K562 (cell line): ENCODE measurements at regions not wholly inside any gene's neighbourhood (a gene's known extent, or its start where the extent isn't known, plus 50 kb on each side); places are given as distances from the start of the nearest gene placed in this dataset.

ENCODE experiments used
- BACH1 ChIP-seq: fragments of 200-800 bp; sonication (Bioruptor generic); IDR thresholded peaks from 2 replicates; pipeline ENCODE4 v1.6.1; 2016; ENCODE audit warnings: missing genetic modification characterization, missing compliant biosample characterization
- FOXK1 ChIP-seq: sonication (generic); formaldehyde crosslinking; IDR thresholded peaks from 2 replicates; pipeline ENCODE4 v1.8.0; 2022; ENCODE audit warnings: missing genetic modification reagents, mild to moderate bottlenecking, borderline replicate concordance
- POLR3G ChIP-seq: IDR thresholded peaks from 2 replicates; pipeline ENCODE4 v1.6.1; 2011; ENCODE audit not compliant: insufficient read length, insufficient replicate concordance; ENCODE audit errors: extremely low read depth
- SNIP1 ChIP-seq: fragments of 450-650 bp; IDR thresholded peaks from 2 replicates; pipeline ENCODE4 v1.7.1; 2017; ENCODE audit warnings: low read depth, mild to moderate bottlenecking
- TF ChIP-seq, protein P1 (sequence below): fragments of 450-650 bp; formaldehyde crosslinking; conservative IDR thresholded peaks from 2 replicates; pipeline ENCODE4 v1.4.0; 2022; ENCODE audit warnings: mild to moderate bottlenecking, missing genetic modification characterization
- TF ChIP-seq, protein P2 (sequence below): fragments of 250-450 bp; sonication (Bioruptor Pico); IDR thresholded peaks from 2 replicates; pipeline ENCODE4 v1.4.0; 2020; ENCODE audit warnings: mild to moderate bottlenecking, moderate library complexity

DNA sequence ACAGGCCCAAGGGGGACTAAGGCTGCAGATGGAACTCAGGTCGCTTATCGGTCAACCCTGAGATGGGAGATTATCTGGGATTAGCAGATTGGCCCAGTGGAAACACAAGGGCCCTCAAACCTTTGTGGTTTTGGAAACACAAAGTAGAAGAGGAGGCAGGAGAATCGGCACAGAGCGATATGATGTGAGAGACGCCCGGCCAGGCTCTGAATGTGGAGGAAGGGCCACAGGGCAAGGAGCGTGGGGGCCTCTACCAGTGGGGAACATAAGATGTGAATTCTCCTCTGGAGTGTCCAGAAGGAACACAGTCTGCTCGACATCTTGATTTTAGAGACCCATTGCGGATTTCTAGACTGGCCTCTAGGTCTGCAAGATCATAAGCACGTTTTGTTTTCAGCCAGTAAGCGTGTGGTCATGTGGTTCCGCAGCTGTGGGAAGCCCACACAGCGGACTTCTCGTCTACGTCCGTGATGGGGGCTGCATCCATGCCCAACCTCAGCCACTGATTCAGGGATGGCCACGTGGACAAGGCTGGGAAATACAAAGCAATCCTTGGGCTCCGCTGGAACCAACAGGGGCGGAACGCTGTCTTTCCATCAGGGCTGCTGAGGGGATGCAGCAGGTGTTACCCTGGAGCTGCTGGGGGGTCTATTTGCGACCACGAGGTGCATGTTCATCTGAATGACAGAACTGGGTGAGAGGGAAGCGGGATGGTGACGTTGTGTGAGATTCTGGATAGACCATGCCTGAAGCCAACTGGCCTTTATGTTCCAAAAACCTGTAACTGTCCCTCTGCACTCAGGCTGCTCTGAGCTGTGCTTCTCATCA, 127.6 kb upstream of the PMEPA1 start (continued):
- TF ChIP-seq, protein P1, sequence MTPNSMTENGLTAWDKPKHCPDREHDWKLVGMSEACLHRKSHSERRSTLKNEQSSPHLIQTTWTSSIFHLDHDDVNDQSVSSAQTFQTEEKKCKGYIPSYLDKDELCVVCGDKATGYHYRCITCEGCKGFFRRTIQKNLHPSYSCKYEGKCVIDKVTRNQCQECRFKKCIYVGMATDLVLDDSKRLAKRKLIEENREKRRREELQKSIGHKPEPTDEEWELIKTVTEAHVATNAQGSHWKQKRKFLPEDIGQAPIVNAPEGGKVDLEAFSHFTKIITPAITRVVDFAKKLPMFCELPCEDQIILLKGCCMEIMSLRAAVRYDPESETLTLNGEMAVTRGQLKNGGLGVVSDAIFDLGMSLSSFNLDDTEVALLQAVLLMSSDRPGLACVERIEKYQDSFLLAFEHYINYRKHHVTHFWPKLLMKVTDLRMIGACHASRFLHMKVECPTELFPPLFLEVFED (CRISPR knock-in tag): no peak
- TF ChIP-seq SNIP1 (no peak), BACH1 (tag) (no peak), POLR3G (no peak), FOXK1 (CRISPR knock-in tag) (no peak)
- TF ChIP-seq, protein P2, sequence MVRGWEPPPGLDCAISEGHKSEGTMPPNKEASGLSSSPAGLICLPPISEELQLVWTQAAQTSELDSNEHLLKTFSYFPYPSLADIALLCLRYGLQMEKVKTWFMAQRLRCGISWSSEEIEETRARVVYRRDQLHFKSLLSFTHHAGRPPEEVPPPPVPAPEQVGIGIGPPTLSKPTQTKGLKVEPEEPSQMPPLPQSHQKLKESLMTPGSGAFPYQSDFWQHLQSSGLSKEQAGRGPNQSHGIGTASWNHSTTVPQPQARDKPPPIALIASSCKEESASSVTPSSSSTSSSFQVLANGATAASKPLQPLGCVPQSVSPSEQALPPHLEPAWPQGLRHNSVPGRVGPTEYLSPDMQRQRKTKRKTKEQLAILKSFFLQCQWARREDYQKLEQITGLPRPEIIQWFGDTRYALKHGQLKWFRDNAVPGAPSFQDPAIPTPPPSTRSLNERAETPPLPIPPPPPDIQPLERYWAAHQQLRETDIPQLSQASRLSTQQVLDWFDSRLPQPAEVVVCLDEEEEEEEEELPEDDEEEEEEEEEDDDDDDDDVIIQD (CRISPR knock-in tag): no peak
